HUES48 (cell line): ENCODE measurements at regions not wholly inside any gene's neighbourhood (a gene's known extent, or its start where the extent isn't known, plus 50 kb on each side); places are given as distances from the start of the nearest gene placed in this dataset.

Source experiments
- H3K27ac ChIP-seq: one replicate; pipeline ENCODE4 v1.7.0; 2013; ENCODE audit warnings: low read depth, low read length, inconsistent platforms
- H3K27me3 ChIP-seq: 2 replicates; pipeline ENCODE4 v1.6.1; 2013; ENCODE audit warnings: mild to moderate bottlenecking, low read length; ENCODE audit not compliant: control insufficient read depth, insufficient read depth
- H3K36me3 ChIP-seq: 2 replicates; pipeline ENCODE4 v1.6.1; 2013; ENCODE audit warnings: low read length; ENCODE audit not compliant: control insufficient read depth, insufficient read depth
- H3K4me1 ChIP-seq: 2 replicates; pipeline ENCODE4 v1.6.1; 2013; ENCODE audit warnings: mild to moderate bottlenecking, low read length; ENCODE audit not compliant: control insufficient read depth, insufficient read depth
- H3K4me3 ChIP-seq: 2 replicates; pipeline ENCODE4 v1.5.1; 2013; ENCODE audit warnings: mild to moderate bottlenecking, low read depth, low read length
- H3K9ac ChIP-seq: 2 replicates; pipeline ENCODE4 v1.6.1; 2013; ENCODE audit warnings: mild to moderate bottlenecking, low read depth, low read length, moderate library complexity
- H3K9me3 ChIP-seq: 2 replicates; pipeline ENCODE4 v1.6.1; 2013; ENCODE audit warnings: low read length; ENCODE audit not compliant: control insufficient read depth, insufficient read depth

DNA sequence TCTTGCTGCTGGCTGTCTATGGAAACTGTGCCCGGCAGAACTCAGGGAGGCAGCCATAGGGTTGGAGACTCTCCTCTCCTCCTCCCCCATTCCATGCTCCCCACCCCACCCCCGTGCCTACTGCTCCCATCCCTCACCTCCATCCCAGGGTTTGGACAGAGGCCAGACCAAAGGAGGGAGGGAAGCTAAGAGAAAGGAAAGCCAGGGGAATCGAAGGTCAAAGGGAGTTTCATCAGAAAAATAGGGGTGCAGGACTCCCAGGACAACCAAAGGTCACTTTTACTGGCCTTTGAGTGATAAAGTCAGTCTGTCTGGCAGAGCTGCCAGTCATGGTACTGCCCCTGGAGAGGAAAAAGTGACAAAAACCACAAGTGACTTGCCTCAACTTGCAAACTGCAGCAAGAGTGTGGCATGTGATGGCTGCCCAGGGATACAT, 187.3 kb upstream of the CTAGE1 start:
- no peaks in the 10 kb centered on the region for H3K4me1 ChIP-seq
- H3K4me3 ChIP-seq, result no peak overlapping the region
- H3K9me3 ChIP-seq, result no peaks in the 10 kb centered on the region
- H3K9ac ChIP-seq, result no peak overlapping the region
- no peaks in the 10 kb centered on the region for H3K27me3 ChIP-seq
- H3K36me3 ChIP-seq, result no peaks in the 10 kb centered on the region
- H3K27ac ChIP-seq, result no peak overlapping the region

DNA sequence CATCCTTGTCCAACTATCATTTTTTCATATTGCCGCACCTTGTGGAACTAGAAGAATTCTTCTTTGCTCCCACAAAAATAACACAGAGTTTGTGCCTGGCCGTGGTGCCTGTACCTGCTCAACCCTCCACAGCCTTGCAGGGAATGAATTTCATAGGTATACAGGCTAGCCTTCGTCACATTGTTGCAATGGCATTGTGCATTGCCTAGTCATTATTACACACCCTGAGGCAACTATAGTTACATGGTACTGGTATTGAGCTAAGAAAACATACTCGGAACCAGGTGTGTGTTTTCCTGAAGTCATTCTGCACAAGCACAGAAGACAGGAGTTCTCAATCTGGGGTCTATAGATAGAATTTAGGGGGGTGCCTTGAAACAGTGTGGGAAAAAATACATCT, 188.0 kb upstream of the CTAGE1 start:
- Histone ChIP-seq H3K27me3 (no peaks in the 10 kb centered on the region), H3K4me1 (no peaks in the 10 kb centered on the region), H3K36me3 (no peaks in the 10 kb centered on the region), H3K9me3 (no peaks in the 10 kb centered on the region), H3K9ac (no peak overlapping the region), H3K27ac (no peak overlapping the region), H3K4me3 (no peak overlapping the region)

DNA sequence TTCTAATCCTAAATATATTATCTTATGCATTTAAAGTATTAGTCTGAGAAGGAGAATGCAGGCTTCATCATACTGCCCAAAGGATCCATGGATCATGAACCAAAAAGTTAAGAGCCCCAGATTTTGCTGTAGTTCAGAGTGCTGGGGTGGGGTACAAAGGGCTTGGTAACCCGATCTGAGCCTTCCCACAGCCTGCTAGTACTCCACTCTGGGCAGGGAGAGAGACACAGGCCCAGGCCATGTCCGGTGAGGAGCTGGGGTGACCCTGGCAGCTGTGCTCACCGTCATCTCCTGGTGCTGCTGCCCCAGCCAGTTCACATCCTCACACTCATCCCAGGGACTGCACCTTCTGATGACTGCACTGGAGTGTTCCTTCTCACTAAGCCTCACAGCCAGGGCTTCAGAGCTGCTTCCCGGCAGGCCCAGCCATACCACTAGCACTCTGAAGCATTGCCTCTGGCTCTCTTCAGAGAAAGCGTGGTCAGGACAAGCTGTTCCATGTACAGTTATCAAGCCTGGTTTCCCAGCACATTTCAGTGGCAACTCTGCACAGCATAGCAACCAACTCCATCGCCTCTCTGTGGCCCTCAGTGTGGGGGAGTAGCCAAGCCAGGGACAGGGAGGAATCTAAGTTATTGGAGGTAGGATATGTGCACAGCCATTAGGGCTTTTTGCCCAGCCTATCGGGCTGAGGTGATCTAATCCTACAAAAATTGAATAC, 189.0 kb upstream of the CTAGE1 start:
- no peak overlapping the region for H3K27ac ChIP-seq
- no peaks in the 10 kb centered on the region for H3K9me3 ChIP-seq
- no peak overlapping the region for H3K9ac ChIP-seq
- H3K4me1 ChIP-seq, result no peaks in the 10 kb centered on the region
- H3K4me3 ChIP-seq, result no peak overlapping the region
- no peaks in the 10 kb centered on the region for H3K36me3 ChIP-seq
- no peaks in the 10 kb centered on the region for H3K27me3 ChIP-seq

DNA sequence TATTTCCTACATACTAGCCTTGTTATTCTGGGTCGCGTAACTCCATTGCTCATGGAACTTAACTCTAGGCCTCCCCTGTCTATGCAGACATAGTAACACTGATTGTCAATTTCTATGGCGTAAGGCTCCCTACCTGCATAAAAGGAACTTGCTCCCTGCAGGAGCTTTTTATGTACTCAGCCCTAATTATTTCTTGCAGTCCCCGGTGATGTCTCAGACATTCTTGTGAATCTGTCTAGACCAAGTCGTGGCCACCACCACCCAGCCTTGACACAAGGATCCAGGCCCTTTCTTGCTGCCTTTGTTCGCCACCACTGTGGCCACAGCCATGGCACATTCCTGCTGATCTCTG, 189.5 kb upstream of the CTAGE1 start:
- H3K27me3 ChIP-seq, result no peaks in the 10 kb centered on the region
- H3K4me1 ChIP-seq, result no peaks in the 10 kb centered on the region
- no peaks in the 10 kb centered on the region for H3K36me3 ChIP-seq
- no peak overlapping the region for H3K4me3 ChIP-seq
- H3K9me3 ChIP-seq, result no peaks in the 10 kb centered on the region
- no peak overlapping the region for H3K27ac ChIP-seq
- no peak overlapping the region for H3K9ac ChIP-seq

DNA sequence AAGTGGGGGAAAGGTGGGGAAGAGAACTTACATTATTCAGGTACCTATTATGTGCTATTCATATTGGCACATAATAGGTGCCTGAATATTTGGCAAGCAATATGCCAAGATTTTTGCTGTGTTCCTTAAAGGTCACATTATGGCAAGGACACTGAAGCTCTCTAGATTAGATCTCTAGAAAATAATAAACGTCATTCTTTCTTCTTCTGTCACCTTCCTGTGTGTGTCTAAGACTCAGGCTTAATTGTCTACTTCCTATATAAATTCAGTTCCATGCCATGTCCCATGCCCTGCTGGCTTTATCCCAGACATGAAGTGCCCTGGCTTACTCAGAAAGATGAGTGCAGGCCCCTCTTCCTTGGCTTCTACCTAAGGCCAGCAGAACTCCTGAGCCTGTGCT, 191.1 kb upstream of the CTAGE1 start:
- H3K27me3 ChIP-seq, result no peaks in the 10 kb centered on the region
- H3K9ac ChIP-seq, result no peak overlapping the region
- no peaks in the 10 kb centered on the region for H3K36me3 ChIP-seq
- no peaks in the 10 kb centered on the region for H3K4me1 ChIP-seq
- no peaks in the 10 kb centered on the region for H3K9me3 ChIP-seq
- H3K4me3 ChIP-seq, result no peak overlapping the region
- no peak overlapping the region for H3K27ac ChIP-seq

DNA sequence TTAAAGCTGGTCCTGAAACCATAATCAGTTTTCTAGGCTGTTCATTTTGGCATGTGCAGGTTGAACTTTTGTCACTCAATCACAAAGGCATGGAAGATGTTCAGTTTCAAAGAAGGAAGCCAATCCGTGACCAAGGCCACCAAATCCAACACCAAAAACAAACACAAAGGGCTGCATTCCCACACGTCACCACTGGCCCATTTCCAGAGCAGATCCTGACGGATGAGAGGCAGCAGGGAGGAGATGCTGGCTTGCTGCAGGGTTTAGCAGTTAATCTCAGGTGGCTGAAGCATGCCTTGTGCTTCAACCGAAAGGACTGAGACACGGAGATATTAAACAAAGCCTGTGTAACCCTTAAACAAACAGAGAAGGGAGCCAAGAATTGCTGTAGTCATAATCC, 191.9 kb upstream of the CTAGE1 start:
- Histone ChIP-seq H3K27me3 (no peaks in the 10 kb centered on the region), H3K9me3 (no peaks in the 10 kb centered on the region), H3K36me3 (no peaks in the 10 kb centered on the region), H3K4me3 (no peak overlapping the region), H3K9ac (no peak overlapping the region), H3K27ac (no peak overlapping the region), H3K4me1 (no peaks in the 10 kb centered on the region)

DNA sequence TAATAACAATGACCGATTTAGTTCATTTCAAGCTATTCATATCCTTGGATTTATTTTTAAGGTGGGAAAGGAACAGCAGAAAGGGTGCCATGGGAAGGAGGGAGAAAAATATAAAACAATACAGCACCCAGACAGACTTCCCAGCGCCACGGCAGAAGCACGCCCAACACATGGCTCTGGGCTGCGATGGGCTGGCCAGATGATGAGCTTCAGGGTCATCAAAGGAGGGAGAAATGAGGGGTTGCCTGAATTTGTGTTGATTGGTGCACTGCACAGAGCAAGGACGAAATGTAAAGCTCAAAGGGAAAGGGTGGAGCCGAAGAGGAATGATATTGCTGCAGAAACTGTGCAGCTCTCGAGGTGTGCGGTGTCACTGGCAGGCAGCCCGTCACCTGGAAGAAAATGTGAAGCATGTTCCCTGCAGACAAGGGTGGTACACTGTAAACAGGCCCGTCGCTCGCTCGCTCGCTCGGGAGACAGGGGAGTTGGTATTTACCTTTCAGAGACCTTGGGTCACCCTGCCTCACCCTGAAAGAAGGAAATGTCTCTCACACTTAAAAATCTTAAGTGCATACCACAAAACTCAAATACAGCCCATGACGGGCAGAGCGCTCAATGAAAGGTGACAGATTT, 195.5 kb upstream of the CTAGE1 start:
- Histone ChIP-seq H3K36me3 (no peaks in the 10 kb centered on the region), H3K4me1 (no peaks in the 10 kb centered on the region), H3K27ac (no peak overlapping the region), H3K4me3 (no peak overlapping the region), H3K27me3 (no peaks in the 10 kb centered on the region), H3K9me3 (no peaks in the 10 kb centered on the region), H3K9ac (no peak overlapping the region)

DNA sequence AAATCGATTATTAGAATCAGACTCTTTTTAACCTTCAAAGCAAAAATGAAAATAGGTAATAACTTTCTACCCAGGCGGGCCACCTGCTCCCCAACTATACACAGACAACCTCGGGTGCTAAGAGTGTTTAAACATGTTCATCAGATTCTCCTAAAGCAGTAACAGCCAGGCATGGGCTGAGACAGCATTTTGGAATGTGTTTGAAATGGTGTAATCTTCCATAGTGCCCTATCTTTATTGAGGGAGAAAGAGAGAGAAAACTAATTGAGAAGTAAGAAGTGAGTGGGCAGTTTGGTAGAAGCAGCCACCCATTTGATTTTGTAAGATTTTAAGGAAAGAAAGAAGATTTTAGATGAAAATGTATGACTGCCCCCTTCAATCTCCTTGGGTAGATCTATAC, 196.1 kb upstream of the CTAGE1 start:
- no peaks in the 10 kb centered on the region for H3K4me1 ChIP-seq
- H3K9ac ChIP-seq, result no peak overlapping the region
- no peaks in the 10 kb centered on the region for H3K36me3 ChIP-seq
- no peaks in the 10 kb centered on the region for H3K27me3 ChIP-seq
- no peak overlapping the region for H3K4me3 ChIP-seq
- H3K9me3 ChIP-seq, result no peaks in the 10 kb centered on the region
- H3K27ac ChIP-seq, result no peak overlapping the region

DNA sequence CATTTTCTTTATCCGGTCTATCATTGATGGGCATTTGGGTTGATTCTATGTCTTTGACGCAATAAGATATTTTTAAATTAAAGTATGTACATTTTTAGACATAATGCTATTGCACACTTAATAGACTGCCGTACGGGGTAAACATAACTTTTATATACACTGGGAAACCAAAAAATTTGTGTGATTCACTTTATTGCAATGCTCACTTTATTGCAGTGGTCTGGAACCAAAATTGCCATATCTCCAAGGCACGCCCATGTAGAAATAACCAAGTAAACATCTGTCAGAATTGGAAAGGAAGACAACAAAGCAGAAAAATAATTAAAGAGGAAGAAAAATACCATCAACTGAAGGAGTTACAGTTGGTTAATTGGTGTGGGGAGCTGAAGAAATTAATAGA, 205.8 kb upstream of the CTAGE1 start:
- Histone ChIP-seq H3K36me3 (no peaks in the 10 kb centered on the region), H3K4me1 (no peaks in the 10 kb centered on the region), H3K9ac (no peak overlapping the region), H3K27me3 (no peaks in the 10 kb centered on the region), H3K27ac (no peak overlapping the region), H3K9me3 (no peaks in the 10 kb centered on the region), H3K4me3 (no peak overlapping the region)

DNA sequence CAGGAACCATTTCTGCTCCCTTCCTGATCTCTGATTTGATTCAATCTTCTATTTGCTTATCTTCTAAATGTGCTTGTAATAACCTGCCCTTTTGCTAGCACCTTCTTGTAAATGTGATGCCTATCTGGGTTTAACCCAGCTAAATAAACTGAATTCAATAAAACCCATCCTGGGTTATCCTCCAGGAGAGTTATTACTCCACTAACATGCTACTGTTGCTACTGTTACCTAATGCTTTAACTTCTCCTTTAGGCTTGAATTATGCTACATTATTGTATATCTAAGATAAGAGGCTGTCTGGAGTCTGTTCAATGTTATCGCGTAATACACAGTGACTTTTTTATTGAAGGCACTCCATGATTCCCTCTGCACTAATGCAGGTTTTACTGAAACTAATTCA, 206.5 kb upstream of the CTAGE1 start:
- Histone ChIP-seq H3K27me3 (no peaks in the 10 kb centered on the region), H3K9me3 (no peaks in the 10 kb centered on the region), H3K9ac (no peak overlapping the region), H3K36me3 (no peaks in the 10 kb centered on the region), H3K4me3 (no peak overlapping the region), H3K27ac (no peak overlapping the region), H3K4me1 (no peaks in the 10 kb centered on the region)

DNA sequence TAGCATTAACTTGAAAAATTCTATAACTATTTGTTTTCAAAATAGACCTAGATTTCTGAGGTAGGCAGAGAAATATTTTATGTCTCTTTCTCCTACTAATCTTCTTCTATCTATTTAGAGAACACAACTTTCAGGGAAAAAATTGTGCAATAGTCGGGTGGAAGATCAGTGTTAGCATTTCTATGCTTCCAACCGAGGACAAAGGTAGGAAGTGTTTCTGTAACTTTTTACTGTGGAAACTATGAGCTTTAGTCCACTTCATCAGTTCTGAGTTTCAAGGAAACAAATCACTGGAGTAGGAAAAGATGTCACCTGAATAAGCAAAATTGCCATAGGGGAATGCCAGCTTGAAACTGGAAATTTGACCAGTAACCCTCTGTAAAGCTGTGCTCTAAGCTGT, 207.7 kb upstream of the CTAGE1 start:
- Histone ChIP-seq H3K4me1 (no peaks in the 10 kb centered on the region), H3K36me3 (no peaks in the 10 kb centered on the region), H3K9me3 (no peaks in the 10 kb centered on the region), H3K9ac (no peak overlapping the region), H3K4me3 (no peak overlapping the region), H3K27ac (no peak overlapping the region), H3K27me3 (no peaks in the 10 kb centered on the region)
